Testis (tissue), 2 donors: ENCODE measurements at regions not wholly inside any gene's neighbourhood (a gene's known extent, or its start where the extent isn't known, plus 50 kb on each side); places are given as distances from the start of the nearest gene placed in this dataset.

Source experiments
- DNase-seq: peaks from one replicate; pipeline ENCODE4 v3.0.0-alpha.2; 2019
- H3K27ac ChIP-seq, 2 donors: fragments of 200-600 bp; sonication (generic); one replicate each; pipeline ENCODE4 v1.5.1; 2019
- H3K27me3 ChIP-seq: fragments of 200-600 bp; sonication (generic); one replicate; pipeline ENCODE4 v1.5.1; 2019
- H3K36me3 ChIP-seq: fragments of 200-600 bp; sonication (generic); one replicate; pipeline ENCODE4 v1.5.1; 2017; ENCODE audit warnings: low read depth; ENCODE audit errors: missing control alignments
- H3K4me1 ChIP-seq: fragments of 200-600 bp; sonication (generic); one replicate; pipeline ENCODE4 v1.5.1; 2019
- H3K4me3 ChIP-seq, 2 donors: fragments of 200-600 bp; sonication (generic); one replicate each; pipeline ENCODE4 v1.5.1; 2017 to 2019
- H3K9me3 ChIP-seq: fragments of 200-600 bp; sonication (generic); one replicate; pipeline ENCODE4 v1.5.1; 2017
- POLR2A ChIP-seq: fragments of 450-650 bp; IDR thresholded peaks from one replicate; pipeline ENCODE4 v1.6.1; 2017; ENCODE audit warnings: antibody characterized with exemption, mild to moderate bottlenecking, moderate library complexity
- WGBS, 2 donors: methylation state at CpG; one replicate each; pipeline ENCODE4 v1.1.5; 2018; 5-methylcytosine and 5-hydroxymethylcytosine counted together
- intact Hi-C: fragments of 100-400 bp; cut with DNase I; formaldehyde crosslinking; loops from one replicate; pipeline ENCODE4 v1.15.1; 2023; ENCODE audit warnings: low total_unique reads
- TF ChIP-seq, protein P1 (sequence below), 3 experiments: fragments of 450-650 bp in 2 of 3; fragments of 200-600 bp in 1 of 3; sonication (generic) in 1 of 3; IDR thresholded peaks; one replicate each; pipeline ENCODE4 v1.5.1; 2016 to 2019; ENCODE audit warnings: antibody characterized with exemption in 3 of 3, mild to moderate bottlenecking in 2 of 3, moderate library complexity in 1 of 3

DNA sequence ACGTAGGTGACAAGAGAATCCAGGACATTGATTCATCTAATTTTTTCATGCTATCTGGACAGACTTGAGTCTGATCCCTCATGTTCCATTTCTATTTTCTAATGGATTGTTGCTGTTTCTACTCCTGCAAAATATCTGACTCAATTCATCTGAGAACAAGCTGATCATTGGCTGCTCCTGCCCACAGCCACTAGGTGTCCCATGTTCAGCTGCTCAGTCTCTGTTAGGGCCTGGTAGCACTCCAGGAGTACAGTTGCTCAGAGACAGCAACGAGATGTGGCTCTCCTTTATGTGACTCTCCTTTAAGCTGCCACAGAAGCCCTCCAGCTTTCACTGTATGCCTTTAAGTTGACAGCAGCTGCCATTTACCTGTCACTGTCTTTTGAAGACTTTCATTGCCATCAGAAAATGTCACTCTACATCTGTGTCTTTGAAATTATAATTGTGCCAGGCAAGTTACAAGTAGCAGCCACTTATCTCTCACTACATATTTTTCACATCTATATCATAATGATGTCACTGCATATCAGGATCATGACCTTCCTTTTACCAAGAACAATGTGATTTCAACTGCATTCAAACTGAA is 1944.2 kb upstream of the NUDT12 start:
- H3K27ac ChIP-seq = no peak overlapping the region
- DNase-seq = peak; percentile 65
- no peak for TF ChIP-seq POLR2A
- TF ChIP-seq, protein P1, sequence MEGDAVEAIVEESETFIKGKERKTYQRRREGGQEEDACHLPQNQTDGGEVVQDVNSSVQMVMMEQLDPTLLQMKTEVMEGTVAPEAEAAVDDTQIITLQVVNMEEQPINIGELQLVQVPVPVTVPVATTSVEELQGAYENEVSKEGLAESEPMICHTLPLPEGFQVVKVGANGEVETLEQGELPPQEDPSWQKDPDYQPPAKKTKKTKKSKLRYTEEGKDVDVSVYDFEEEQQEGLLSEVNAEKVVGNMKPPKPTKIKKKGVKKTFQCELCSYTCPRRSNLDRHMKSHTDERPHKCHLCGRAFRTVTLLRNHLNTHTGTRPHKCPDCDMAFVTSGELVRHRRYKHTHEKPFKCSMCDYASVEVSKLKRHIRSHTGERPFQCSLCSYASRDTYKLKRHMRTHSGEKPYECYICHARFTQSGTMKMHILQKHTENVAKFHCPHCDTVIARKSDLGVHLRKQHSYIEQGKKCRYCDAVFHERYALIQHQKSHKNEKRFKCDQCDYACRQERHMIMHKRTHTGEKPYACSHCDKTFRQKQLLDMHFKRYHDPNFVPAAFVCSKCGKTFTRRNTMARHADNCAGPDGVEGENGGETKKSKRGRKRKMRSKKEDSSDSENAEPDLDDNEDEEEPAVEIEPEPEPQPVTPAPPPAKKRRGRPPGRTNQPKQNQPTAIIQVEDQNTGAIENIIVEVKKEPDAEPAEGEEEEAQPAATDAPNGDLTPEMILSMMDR (IDR thresholded peaks at IDR 0.05) = peak in 1 of 3 experiments; percentile 21
- H3K27me3 ChIP-seq = no peaks in the 10 kb centered on the region
- H3K9me3 ChIP-seq = no peaks in the 10 kb centered on the region
- H3K36me3 ChIP-seq = no peaks in the 10 kb centered on the region
- H3K4me1 ChIP-seq = no peaks in the 10 kb centered on the region
- 63 to 67% methylated on average over 2 of the region's 2 CpGs for WGBS, 2 donors
- intact Hi-C loops = no loop called here
- H3K4me3 ChIP-seq = no peak overlapping the region

DNA sequence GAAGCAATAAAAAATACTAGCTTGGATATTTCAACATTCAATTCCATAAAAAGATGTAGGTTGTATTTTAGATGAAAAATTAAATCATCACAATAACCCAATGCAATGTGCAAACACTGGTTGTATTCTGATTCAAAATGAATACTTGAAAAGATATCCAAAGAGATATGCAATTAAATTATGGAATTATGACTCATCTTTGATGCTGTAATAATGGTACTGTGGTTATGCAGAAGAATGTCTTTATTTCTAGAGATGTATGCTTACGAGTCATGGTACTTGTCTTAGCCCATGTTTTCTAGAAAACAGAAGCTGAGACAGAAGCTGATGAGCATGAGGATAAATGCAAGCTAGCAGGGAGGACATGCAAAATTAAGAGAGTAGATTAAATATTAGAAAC is 1941.4 kb upstream of the NUDT12 start:
- no peak overlapping the region for H3K27ac ChIP-seq
- no peak overlapping the region for H3K4me3 ChIP-seq
- intact Hi-C loops = no loop called here
- H3K27me3 ChIP-seq = no peaks in the 10 kb centered on the region
- WGBS, 2 donors = 83 to 88% methylated on average over 1 of the region's 1 CpG
- no peak for DNase-seq
- H3K36me3 ChIP-seq = no peaks in the 10 kb centered on the region
- no peaks in the 10 kb centered on the region for H3K9me3 ChIP-seq
- no peak for TF ChIP-seq POLR2A
- TF ChIP-seq, protein P1 (IDR thresholded peaks at IDR 0.05) = no peak
- H3K4me1 ChIP-seq = no peaks in the 10 kb centered on the region

DNA sequence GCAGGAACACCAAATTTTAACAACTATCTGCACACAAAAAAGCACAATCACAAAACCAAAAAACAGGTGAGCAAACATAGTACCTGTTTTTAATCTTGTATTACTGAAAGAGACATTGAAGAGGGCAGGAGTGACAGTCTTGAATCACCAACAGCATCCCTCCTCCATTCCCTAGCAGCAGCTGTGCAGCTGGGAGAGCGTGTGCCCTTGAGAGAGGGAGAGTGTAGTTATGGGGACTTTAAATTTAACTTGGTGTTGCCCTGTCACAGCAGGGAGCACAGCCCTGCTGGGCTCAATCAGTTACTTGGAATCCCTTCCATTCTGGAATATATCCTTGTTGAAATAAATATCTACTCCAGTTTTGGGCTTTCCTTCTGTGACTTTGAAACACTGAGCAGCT is 1938.7 kb upstream of the NUDT12 start:
- H3K9me3 ChIP-seq = no peaks in the 10 kb centered on the region
- H3K27ac ChIP-seq = no peak overlapping the region
- intact Hi-C loops = no loop called here
- no peak overlapping the region for H3K4me3 ChIP-seq
- no peak for TF ChIP-seq POLR2A
- TF ChIP-seq, protein P1 (IDR thresholded peaks at IDR 0.05) = no peak
- H3K36me3 ChIP-seq = no peaks in the 10 kb centered on the region
- no peaks in the 10 kb centered on the region for H3K27me3 ChIP-seq
- 50 to 52% methylated on average over 1 of the region's 1 CpG for WGBS, 2 donors
- DNase-seq = no peak
- no peaks in the 10 kb centered on the region for H3K4me1 ChIP-seq

DNA sequence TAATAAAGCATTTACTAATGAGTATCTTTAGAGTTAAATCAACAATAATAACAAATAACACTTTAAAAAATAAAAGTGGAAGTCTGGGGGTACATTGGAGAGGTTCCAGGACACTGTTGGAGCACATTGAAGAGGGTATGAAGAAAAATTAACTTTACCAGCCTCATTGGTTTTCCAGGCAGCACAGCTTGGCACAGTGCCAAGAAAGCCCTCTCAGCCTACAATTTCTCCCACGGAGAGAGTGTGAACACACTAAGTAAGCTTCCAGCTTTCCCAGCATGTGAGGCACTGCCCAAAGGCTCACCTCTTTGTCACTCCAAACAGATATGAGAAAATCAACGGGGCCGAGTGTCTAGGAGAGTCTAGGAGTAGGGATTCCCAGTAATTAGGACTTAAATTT is 1912.8 kb upstream of the NUDT12 start:
- 66 to 74% methylated on average over 3 of the region's 3 CpGs for WGBS, 2 donors
- no peak for DNase-seq
- Histone ChIP-seq H3K9me3 (no peaks in the 10 kb centered on the region), H3K36me3 (no peaks in the 10 kb centered on the region), H3K4me1 (no peaks in the 10 kb centered on the region), H3K4me3 (no peak overlapping the region), H3K27me3 (no peaks in the 10 kb centered on the region), H3K27ac (no peak overlapping the region)
- no peak for TF ChIP-seq POLR2A
- TF ChIP-seq, protein P1 (IDR thresholded peaks at IDR 0.05) = no peak
- intact Hi-C loops = no loop called here

DNA sequence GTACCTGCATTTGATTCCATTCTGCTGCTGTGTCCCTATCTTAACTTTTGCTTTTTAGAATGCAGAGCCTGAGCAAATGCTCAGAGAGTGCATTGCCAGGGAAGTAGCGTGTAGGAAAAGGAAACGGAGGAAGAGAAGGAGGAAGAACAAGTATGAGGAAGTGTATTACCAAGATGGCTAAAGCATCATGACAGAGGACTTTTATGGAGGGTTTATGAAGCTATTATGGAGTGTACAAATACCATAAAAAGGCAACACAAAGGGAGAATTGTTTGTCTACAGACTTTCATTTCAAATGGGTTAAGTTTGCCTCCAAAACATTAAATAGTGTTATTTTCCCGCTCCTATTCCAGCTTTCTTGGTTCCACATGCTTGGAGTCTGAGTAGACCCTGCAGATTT is 1899.8 kb upstream of the NUDT12 start:
- 85 to 93% methylated on average over 3 of the region's 3 CpGs for whole genome bisulfite sequencing, 2 donors
- no peak for DNase-seq
- H3K36me3 ChIP-seq = no peaks in the 10 kb centered on the region
- H3K4me3 ChIP-seq = no peak overlapping the region
- H3K9me3 ChIP-seq = no peaks in the 10 kb centered on the region
- no peak overlapping the region for H3K27ac ChIP-seq
- H3K27me3 ChIP-seq = no peaks in the 10 kb centered on the region
- H3K4me1 ChIP-seq = no peaks in the 10 kb centered on the region
- TF ChIP-seq, protein P1 (IDR thresholded peaks at IDR 0.05) = no peak
- no peak for TF ChIP-seq POLR2A
- intact Hi-C loops = no loop called here
